Thyroid gland (tissue), 4 donors: ENCODE measurements at regions not wholly inside any gene's neighbourhood (a gene's known extent, or its start where the extent isn't known, plus 50 kb on each side); places are given as distances from the start of the nearest gene placed in this dataset.

Source experiments
- DNase-seq, 2 donors: peaks; one replicate each; pipeline ENCODE4 v3.0.0-alpha.2; 2019
- H3K27ac ChIP-seq, 3 donors: fragments of 200-600 bp; sonication (generic); 1 replicate in 2 of 3; 2 replicates in 1 of 3; pipeline ENCODE4 v1.5.1; 2016 to 2019; ENCODE audit warnings: mild to moderate bottlenecking in 1 of 3, moderate library complexity in 1 of 3
- H3K27me3 ChIP-seq: fragments of 200-600 bp; sonication (generic); one replicate; pipeline ENCODE4 v1.5.1; 2019
- H3K36me3 ChIP-seq, 2 donors: fragments of 200-600 bp; sonication (generic); one replicate each; pipeline ENCODE4 v1.5.1; 2016 to 2019
- H3K4me1 ChIP-seq, 2 donors: fragments of 200-600 bp; sonication (generic); one replicate each; pipeline ENCODE4 v1.5.1; 2017 to 2019
- H3K4me3 ChIP-seq, 3 donors: fragments of 200-600 bp; sonication (generic); replicated peaks in 1 of 3; 1 replicate in 2 of 3; 2 replicates in 1 of 3; pipeline ENCODE4 v1.5.1; 2016; ENCODE audit warnings: mild to moderate bottlenecking in 1 of 3
- H3K9me3 ChIP-seq: fragments of 200-600 bp; sonication (generic); one replicate; pipeline ENCODE4 v1.5.1; 2017
- CTCF ChIP-seq, 6 experiments: fragments of 200-600 bp in 3 of 6; fragments of 450-650 bp in 3 of 6; sonication (generic) in 3 of 6; IDR thresholded peaks; one replicate each; pipeline ENCODE4 v1.5.1; 2016 to 2019; ENCODE audit warnings: antibody characterized with exemption in 6 of 6, mild to moderate bottlenecking in 2 of 6, inconsistent platforms in 1 of 6, moderate library complexity in 1 of 6
- POLR2A ChIP-seq, 2 donors: fragments of 450-650 bp; IDR thresholded peaks; one replicate each; pipeline ENCODE4 v1.6.1; 2017; ENCODE audit warnings: antibody characterized with exemption in 2 of 2, mild to moderate bottlenecking in 2 of 2, moderate library complexity in 1 of 2
- WGBS, 2 donors: methylation state at CpG; one replicate each; pipeline ENCODE4 v1.1.5; 2017; 5-methylcytosine and 5-hydroxymethylcytosine counted together
- intact Hi-C: fragments of 100-400 bp; cut with DNase I; formaldehyde crosslinking; loops from one replicate; pipeline ENCODE4 v1.15.1; 2023

- H3K27me3 ChIP-seq = no peaks in the 10 kb centered on the region
- peak overlapping the region in 1 of 3 donors; percentile 42 for H3K27ac ChIP-seq
- 32 to 38% methylated on average over 9 of the region's 9 CpGs for WGBS, 2 donors
- no peaks in the 10 kb centered on the region for H3K36me3 ChIP-seq
- no peaks in the 10 kb centered on the region for H3K9me3 ChIP-seq
- H3K4me1 ChIP-seq = no peaks in the 10 kb centered on the region
- peak; percentile 13 to 25 for DNase-seq
- intact Hi-C loops = no loop called here
- no peak overlapping the region for H3K4me3 ChIP-seq
- TF ChIP-seq CTCF (IDR thresholded peaks at IDR 0.05) (no peak), POLR2A (IDR thresholded peaks at IDR 0.05) (no peak)
Measured at GRCh38 chr6:21987501-21987957, 309.3 kb downstream of the PRL start.

GRCh38 chr6:21990577-21990976 is 306.3 kb downstream of the PRL start:
- intact Hi-C loops = no loop called here
- WGBS, 2 donors = 95 to 98% methylated on average over 1 of the region's 1 CpG
- TF ChIP-seq CTCF (IDR thresholded peaks at IDR 0.05) (no peak), POLR2A (IDR thresholded peaks at IDR 0.05) (no peak)
- Histone ChIP-seq H3K4me3 (no peak overlapping the region), H3K9me3 (no peaks in the 10 kb centered on the region), H3K36me3 (no peaks in the 10 kb centered on the region), H3K27ac (no peak overlapping the region), H3K27me3 (no peaks in the 10 kb centered on the region), H3K4me1 (no peaks in the 10 kb centered on the region)
- DNase-seq = no peak

- no peaks in the 10 kb centered on the region for H3K36me3 ChIP-seq
- H3K27ac ChIP-seq = no peak overlapping the region
- TF ChIP-seq POLR2A (IDR thresholded peaks at IDR 0.05) (no peak), CTCF (IDR thresholded peaks at IDR 0.05) (no peak)
- no peaks in the 10 kb centered on the region for H3K27me3 ChIP-seq
- H3K4me1 ChIP-seq = no peaks in the 10 kb centered on the region
- no peak overlapping the region for H3K4me3 ChIP-seq
- no peaks in the 10 kb centered on the region for H3K9me3 ChIP-seq
- WGBS, 2 donors = 85 to 89% methylated on average over 6 of the region's 6 CpGs
- DNase-seq = no peak
- intact Hi-C loops = no loop called here
Measured at GRCh38 chr6:21992178-21992967, 304.5 kb downstream of the PRL start.

GRCh38 chr6:21993841-21994240 is 303.0 kb downstream of the PRL start:
- WGBS, 2 donors = 88 to 90% methylated on average over 2 of the region's 2 CpGs
- no peak for TF ChIP-seq POLR2A (IDR thresholded peaks at IDR 0.05)
- TF ChIP-seq CTCF (IDR thresholded peaks at IDR 0.05) = no peak
- Histone ChIP-seq H3K4me3 (no peak overlapping the region), H3K36me3 (no peaks in the 10 kb centered on the region), H3K27ac (no peak overlapping the region), H3K9me3 (no peaks in the 10 kb centered on the region), H3K27me3 (no peaks in the 10 kb centered on the region), H3K4me1 (no peaks in the 10 kb centered on the region)
- DNase-seq = no peak
- intact Hi-C loops = no loop called here

GRCh38 chr6:21994821-21995220 is 302.0 kb downstream of the PRL start:
- no peaks in the 10 kb centered on the region for H3K36me3 ChIP-seq
- DNase-seq = no peak
- 93 to 96% methylated on average over 1 of the region's 1 CpG for WGBS, 2 donors
- no peaks in the 10 kb centered on the region for H3K4me1 ChIP-seq
- no peak overlapping the region for H3K27ac ChIP-seq
- TF ChIP-seq CTCF (IDR thresholded peaks at IDR 0.05) = no peak
- TF ChIP-seq POLR2A (IDR thresholded peaks at IDR 0.05) = no peak
- intact Hi-C loops = no loop called here
- no peak overlapping the region for H3K4me3 ChIP-seq
- no peaks in the 10 kb centered on the region for H3K27me3 ChIP-seq
- no peaks in the 10 kb centered on the region for H3K9me3 ChIP-seq
